OCI-LY7 (cell line): ENCODE measurements at regions not wholly inside any gene's neighbourhood (a gene's known extent, or its start where the extent isn't known, plus 50 kb on each side); places are given as distances from the start of the nearest gene placed in this dataset.

Source experiments
- EZH2phosphoT487 ChIP-seq: fragments of 200-600 bp; sonication (generic); IDR thresholded peaks from 2 replicates; pipeline ENCODE4 v1.6.1; 2018; ENCODE audit warnings: low read depth, borderline replicate concordance, mild to moderate bottlenecking, mixed run types, antibody characterized with exemption, low read length, moderate library complexity, mixed read lengths
- TF ChIP-seq, protein P1 (sequence below): fragments of 200-600 bp; sonication (generic); conservative IDR thresholded peaks from 2 replicates; pipeline ENCODE4 v1.5.1; 2014; ENCODE audit warnings: mild to moderate bottlenecking, antibody characterized with exemption, low read length, moderate library complexity, mixed read lengths

GRCh38 chr16:59907611-59908010 is 1173.5 kb upstream of the GOT2 start:
- TF ChIP-seq, protein P1, sequence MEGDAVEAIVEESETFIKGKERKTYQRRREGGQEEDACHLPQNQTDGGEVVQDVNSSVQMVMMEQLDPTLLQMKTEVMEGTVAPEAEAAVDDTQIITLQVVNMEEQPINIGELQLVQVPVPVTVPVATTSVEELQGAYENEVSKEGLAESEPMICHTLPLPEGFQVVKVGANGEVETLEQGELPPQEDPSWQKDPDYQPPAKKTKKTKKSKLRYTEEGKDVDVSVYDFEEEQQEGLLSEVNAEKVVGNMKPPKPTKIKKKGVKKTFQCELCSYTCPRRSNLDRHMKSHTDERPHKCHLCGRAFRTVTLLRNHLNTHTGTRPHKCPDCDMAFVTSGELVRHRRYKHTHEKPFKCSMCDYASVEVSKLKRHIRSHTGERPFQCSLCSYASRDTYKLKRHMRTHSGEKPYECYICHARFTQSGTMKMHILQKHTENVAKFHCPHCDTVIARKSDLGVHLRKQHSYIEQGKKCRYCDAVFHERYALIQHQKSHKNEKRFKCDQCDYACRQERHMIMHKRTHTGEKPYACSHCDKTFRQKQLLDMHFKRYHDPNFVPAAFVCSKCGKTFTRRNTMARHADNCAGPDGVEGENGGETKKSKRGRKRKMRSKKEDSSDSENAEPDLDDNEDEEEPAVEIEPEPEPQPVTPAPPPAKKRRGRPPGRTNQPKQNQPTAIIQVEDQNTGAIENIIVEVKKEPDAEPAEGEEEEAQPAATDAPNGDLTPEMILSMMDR: no peak
- no peak for TF ChIP-seq EZH2phosphoT487
